NCI-H146 (cell line): ENCODE measurements at regions not wholly inside any gene's neighbourhood (a gene's known extent, or its start where the extent isn't known, plus 50 kb on each side); places are given as distances from the start of the nearest gene placed in this dataset.
A peak's percentile ranks its signal among the peaks of the same experiment; 100 is the strongest.

Experiments
- DNase-seq: peaks from one replicate; lab custom pipeline; 2025; lab: John Stamatoyannopoulos, UW

DNA sequence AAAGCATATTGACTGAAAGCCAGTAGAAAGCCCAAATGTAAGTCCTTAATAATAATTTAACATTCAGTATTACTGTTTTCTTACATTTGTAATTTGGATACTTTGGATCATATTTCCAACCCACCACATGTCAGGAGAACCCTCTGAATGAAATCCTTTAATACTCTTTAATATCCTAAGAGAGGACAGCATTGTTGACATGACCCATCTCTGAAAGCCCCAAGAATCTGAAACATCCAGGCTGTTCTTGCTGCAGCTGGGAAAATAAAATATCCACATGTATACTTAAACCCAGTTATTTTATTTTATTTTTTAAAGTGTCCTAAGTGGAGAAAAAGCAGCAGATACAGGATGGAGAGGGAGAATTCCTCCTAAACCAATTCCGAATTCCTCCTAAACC, 130.8 kb upstream of the RIPOR2 start:
- DNase-seq = no peak

DNA sequence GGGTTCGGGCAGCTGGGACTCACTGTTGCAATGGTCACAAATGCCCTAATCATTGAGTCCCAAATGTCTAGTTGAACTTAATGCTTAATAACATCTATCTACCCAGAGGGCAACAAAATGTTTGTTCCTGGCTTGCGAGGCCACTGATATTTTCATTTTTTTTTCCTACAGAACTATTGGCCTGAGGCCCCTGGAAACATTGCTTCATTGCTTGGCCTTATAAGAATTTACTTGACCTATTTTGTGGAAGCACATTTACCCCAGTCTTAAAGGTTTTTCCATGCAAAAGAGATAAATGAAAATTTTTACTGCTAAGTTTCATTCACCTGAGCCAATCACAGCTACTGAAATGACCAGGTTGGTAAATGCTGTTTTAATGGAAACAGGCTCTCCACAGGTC, 133.1 kb upstream of the RIPOR2 start:
- DNase-seq = no peak

DNA sequence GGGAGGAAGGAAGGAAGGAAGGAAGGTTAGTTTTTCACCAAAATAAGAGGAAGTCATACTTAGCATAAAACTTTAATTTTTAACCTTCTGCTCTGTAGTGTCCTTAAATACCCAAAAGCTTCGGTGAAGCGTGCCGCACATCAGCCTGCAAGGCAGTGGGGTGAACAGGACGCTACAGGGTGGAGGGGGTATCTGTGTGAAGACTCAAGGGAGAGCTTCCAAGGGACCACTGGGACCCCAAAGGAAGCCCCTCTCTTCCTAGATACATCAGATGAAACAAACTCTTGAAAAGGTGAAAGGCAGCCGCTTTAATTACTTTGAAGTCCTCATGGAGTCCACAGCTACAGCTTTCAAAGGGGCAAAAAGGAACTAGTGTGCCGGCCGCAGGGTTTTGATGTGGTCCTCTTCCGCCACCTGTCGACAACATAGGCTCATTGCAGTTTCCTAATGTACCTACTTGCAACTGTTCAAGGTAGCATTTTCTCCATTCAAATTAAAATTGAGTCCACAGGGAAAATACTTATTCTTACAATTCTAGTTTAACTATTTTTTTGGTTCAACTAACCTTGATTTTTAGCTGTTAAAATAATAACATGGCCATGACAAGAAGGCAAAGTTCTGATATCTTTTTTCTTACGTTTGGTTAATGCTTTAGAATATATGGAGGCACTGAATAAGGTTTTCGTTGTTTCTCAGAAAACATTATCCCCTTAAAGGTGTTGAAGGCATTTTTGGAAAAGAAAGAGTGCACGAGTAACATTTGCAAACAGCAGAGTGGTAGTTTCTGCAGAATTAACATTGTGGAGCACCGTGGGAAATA, 135.0 kb upstream of the RIPOR2 start:
- DNase-seq = peak; percentile 79

DNA sequence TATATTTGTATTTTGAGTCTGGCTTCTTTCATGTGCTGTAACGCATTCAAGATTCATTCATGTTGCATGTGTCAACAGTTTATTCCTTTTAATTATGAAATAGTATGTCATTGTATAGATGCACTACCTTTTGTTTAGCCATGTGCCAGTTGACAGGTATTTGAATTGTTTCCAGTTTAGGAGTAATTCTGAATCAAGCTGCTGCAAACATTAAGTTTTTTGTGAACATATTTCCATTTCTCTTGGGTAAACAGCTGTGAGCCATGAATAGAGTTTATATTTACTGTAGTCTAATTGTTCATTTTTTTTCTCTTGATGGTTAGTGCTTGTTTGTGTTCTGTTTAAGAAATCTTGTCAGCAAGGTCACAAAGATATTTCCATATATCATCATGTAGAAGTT, 142.4 kb upstream of the RIPOR2 start:
- no peak for DNase-seq

DNA sequence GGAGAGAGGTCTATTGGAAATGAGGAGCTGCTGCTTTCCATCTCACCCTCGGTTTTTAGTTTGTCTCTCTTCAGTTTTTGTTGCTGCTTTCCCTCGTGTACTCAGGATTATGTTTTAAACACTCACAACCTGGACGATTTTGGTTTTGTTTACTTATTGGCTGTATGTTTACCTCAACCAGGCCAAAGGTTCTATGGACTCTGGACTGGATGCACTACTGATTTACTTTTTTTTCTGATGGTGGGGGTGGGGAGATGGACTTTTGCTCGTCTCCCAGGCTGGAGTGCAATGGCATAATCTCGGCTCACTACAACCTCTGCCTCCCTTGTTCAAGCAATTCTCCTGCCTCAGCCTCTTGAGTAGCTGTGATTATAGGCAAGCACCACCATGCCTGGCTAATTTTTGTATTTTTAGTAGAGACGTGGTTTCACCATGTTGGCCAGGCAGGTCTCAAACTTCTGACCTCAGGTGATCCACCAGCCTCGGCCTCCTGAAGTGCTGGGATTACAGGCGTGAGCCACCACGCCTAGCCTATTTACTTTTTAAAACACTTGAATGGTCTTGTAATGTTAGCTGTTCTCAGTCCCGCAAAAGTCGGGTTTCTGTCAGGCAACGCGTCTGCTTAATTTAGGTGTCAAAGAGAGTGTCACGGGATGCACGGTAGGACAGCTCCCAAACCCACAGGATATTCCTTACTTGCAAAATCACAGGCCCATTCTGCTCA, 148.2 kb upstream of the RIPOR2 start:
- no peak for DNase-seq

DNA sequence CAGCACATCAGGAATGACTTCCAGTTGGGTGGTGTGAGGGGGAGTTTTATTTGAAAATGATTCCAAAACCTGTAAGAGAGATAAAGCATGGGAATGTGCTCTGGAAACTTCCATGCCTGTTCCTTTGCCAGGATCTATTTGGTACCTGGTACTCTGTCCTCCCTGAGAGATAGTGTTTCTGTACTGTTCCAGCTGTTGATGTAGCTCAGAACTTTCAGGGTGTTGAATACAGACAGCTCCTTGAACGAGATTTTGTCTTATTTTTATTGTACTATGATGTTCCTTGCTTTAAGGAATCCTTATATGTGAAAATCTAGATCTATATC, 148.7 kb upstream of the RIPOR2 start:
- no peak for DNase-seq

DNA sequence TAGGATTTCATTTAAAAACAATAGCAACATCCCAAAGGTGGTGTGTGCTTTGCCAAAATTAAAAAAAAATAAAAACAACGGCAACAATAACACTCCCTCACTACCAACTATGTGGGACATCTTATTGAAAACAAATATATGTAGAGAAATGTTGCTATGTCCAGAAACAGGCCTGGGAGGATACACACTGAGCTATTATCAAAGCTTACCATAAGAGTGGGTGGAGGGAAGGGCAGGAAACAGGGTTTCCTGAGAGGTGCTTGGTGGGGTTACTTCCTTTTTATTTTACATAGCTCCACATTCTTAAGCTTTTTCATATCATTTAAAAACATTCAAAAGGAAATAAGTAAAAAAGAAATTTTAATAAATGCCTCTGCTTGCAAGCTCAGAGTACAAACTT, 150.0 kb upstream of the RIPOR2 start:
- DNase-seq = no peak

DNA sequence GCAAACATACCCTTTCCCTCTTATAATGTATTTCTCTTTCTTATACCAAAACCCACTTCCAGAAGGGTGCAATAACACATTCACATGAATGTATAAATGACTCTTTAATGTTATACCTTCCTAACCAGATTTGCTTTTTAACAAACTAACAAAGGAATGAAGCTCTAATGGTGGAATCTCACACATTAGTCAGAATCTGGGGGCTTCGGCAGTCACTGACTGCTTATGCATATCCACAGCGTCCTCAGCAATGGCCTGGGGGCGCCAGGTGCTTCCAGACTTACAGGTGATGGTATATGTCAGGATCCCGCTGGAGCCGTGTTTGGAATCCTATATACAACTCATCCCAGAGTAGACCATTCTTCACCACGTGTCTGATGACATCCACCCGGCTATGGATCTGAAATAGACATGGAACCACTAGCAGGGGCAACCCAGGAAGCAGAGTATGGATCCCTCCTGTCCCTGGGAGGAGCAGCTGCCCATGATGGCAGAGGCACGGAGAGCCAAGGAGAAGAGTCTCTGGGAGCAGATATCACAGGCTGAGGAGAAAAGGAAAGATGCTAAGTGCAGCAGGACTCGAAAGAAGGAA, 150.8 kb upstream of the RIPOR2 start:
- no peak for DNase-seq

DNA sequence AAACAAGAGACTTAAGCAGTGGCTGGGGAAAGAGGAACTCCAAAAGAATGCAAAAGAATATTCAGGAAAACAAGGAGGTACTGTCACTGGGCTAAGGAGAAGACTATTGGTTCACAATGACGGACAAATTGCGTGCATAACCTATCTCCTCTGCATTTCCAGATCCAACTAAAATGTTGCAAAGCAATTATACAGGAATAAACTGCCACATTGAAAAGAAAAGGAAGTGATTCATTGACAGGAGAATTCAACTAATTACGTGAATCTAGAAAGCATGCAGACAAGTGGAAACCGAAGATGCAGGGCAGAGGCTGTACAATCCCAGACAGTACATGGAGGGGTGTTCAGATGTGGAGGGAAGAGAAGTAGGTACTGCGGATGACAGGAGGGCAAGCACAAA, 152.8 kb upstream of the RIPOR2 start:
- DNase-seq = no peak

DNA sequence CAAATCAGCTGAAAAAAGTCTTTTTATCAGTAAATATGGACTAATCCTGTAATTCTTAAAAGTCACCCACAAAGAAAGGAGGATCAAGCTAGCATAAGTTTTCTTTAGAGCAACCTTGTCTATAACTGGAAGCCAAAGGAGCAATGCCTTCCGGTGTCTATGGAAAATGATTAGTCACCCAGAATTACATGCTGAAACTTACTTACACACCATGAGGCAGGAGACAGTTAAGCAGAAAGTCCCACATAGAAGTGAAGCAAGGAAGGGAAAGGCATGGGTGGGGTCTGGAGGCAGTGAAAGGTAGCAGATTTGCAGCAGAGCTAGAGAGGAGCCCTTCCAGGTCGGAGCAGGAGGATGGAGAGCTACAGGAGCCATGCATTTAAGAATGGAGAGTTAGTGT, 153.7 kb upstream of the RIPOR2 start:
- no peak for DNase-seq

DNA sequence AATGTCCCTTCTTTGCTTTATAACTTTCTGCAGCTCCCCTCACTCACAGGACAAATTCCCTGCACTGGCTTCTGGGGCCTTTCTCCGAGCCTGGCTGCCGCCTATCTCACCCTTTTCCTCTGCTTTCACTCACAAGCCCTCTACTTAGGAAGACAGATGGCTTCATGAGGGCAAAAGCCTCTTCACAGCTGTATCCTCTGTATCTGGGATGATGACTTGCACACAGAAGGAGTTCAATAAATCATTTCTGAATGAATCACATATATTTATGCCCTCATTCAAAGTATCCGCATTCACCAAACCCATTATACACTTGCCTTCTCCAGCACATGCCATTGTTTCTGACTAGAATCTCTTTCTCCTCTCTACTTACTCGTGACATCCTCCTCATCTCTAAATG, 159.0 kb upstream of the RIPOR2 start:
- no peak for DNase-seq

DNA sequence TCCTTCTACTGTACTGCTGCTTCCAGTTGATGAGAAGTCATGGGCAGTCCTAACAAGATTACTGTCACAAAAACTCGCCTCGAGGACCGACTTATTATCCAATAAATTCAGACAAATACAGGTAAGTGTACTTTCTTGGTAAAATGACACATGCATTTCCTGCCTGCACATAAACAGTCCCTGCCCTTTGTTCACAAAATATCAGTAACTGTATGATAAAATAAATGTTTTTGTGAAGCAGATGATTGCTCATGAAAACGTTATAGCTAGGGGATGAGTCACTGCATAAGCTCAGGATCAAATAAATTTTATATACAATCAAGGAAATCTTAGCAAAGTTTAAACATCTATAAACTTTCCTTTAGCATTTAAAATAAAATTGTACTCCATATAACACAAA, 164.5 kb upstream of the RIPOR2 start:
- DNase-seq = no peak

DNA sequence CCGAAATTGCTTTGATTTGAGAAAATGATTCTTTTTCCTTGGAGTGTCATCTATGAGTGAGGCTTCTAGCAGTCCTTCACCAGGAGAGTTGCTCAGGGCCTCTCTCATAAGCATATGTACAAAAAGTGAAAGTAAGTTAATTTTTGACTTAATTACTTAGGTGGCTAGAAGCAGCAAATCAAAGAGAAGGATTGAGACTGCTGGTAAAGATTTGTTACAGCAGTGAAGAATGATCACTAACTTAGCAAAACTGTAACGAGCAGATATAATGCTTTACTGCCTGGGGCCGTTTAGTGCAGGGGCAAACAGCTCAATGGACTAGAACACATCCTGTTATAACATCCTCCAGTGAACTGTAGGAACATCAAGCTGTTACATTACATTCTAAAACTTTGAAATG, 167.8 kb upstream of the RIPOR2 start:
- DNase-seq = no peak

DNA sequence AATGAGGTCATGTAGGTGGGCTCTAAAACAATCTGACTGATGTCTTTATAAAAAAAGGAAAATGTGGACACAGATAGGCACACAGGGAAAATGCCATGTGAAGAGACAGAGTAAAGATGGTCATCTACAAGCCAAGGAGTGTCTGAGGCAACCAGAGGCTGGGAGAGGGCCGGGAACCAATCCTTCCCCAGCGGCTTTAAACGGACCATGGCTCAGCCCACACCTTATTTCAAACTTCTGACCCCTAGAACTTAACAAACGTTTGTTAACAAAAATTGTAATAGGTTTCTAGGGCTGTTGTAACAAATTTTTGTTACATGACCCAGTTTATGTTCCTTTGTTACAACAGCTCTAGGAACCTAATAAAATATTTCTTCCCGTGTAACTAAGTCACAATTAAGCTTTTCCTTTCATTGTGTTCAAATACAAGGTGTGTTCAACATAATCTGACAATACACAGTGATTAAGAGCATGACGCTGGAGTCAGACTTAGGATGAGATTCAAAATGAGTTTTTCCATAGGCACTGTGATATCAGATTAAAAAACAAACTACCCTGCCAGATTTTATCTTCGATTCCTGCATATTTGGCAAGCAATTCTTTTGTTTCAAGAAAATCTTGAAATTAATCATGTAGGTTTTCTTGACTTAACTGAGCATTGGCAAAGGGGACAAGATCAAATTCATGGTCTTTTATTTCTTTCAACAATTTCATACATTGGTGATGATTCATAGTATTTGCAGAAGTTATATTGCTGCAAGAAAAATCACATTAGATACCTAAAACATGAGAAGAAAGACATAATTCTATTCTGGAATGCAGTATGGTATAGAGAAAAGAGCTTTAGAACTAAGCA, 169.5 kb upstream of the RIPOR2 start:
- no peak for DNase-seq

DNA sequence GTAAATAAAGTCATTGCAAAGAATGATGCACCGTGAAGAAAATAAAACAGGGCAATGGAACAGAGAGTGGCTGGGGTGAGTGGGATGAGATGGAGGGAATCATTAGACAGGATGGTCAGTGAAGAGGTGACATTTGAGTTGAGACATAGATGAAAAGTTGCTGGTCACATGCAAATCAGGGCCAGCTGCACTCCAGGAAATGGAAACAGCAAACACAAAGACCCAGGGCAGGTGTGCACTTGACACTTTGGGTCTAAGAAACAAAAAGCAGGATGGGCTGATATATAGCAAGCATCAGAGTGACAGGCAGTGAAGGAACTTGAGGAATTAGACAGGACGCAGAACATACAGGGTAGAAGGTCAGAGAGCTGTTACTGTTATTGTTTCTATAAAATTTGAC, 171.5 kb upstream of the RIPOR2 start:
- peak; percentile 63 for DNase-seq

DNA sequence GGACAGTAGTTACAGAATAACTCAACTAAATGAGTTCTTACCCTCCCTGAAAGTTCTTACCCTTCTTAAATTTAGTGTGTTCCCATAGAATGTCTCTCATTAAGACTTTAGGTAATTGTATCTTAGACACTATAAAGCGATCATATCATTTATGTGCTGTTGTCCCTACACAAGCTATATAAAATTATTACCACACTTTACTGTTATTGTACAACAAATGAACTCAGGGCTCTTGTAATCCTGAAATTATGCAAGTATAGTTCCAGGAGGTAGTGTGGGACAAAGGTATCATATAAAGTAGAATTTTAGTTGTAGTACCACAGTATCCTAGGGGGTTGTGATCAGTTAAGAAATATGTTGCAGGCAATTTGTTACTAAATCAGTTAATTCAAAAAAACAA, 167.4 kb upstream of the CARMIL1 start:
- DNase-seq = no peak

DNA sequence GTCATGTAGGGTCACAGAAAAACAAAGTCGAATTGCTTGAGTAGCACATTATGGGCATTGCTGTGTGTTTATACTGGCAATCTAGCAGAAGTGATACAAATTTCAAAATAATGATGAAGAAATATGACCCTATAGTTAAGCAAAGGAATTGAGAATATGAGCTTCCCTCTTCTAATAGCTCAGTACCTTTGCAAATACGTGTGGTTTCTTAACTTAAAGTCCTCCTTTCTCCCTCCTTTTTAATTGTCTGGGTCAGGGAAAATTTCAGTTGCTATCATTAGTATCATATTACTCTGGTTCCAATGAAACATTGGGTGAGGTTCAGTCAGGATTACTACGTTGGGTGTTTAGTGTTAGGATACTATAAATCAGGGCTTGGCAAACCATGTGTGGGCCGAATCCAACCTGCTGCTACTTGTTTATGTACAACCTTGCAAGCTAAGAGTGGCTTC, 166.8 kb upstream of the CARMIL1 start:
- no peak for DNase-seq

DNA sequence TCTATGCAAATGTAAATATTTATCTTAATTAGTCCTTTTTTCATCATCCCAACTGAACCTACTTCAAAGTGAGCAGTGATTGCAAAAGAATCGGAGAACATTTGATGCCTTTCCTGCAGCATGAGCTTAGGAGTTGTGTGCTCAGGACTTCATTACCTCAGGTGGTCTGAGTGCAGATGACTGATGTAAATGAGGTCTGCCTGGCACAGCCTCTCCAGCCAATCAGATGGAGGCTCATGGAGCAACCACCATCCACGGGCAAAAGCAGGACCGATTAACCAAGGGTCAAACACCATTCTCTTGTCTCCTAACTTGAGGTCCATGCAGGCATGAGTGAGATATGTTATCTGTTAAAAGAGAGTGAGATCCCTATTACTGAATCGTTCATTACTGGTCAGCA, 165.7 kb upstream of the CARMIL1 start:
- DNase-seq = no peak

DNA sequence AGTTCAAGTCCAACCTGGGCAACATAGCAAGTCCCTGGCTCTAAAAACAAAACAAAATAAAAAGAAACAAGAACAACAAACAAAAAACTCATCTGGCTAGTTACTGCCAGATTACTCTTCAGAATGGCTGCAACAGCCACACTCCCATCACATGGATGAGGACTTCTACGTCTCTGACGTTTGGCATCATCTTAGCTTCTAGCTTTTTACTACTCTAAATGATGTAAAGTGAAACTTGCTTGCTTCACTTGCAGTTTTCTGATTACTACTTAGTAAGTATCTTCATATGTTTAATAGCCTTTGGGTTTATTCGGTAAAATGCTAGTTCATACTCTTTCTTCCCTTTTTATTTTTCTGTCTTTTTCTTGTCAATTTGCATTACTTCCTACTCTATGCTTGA, 161.1 kb upstream of the CARMIL1 start:
- DNase-seq = no peak

DNA sequence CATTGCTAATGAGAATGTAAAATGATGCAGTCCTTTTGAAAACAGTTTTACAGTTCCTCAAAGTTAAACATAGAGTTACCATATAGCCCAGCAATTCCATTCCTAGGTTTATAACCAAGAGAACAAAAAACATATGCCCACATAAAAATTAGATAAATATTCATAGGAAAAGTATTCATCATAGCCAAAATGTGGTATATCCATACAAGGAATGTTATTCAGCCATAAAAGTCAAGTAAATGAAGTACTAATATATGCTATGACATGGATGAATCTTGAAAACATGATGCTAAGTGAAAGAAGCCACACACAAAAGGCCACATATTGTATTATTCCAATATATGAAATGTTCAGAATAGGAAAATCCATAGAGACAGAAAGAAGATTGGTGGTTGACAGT, 158.0 kb upstream of the CARMIL1 start:
- DNase-seq = no peak

DNA sequence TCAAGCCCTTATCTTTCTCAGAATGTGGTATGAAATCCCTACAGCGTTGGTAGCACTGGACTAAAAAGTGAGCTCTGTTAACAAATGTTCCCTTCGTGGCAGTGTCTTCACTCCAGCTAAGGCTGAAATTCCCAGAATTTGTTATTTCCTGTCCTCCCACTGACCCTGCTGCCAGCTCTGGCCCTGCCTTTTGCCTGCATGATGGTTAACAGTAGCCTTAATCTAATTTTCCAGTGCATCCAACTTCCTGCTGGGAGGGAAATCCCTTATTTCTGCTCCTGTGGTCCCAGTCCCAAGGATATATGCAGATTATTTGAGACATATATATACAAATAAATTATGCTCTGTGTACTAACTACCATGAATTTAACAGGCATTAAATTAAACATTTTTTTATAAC, 157.2 kb upstream of the CARMIL1 start:
- DNase-seq = peak; percentile 65

DNA sequence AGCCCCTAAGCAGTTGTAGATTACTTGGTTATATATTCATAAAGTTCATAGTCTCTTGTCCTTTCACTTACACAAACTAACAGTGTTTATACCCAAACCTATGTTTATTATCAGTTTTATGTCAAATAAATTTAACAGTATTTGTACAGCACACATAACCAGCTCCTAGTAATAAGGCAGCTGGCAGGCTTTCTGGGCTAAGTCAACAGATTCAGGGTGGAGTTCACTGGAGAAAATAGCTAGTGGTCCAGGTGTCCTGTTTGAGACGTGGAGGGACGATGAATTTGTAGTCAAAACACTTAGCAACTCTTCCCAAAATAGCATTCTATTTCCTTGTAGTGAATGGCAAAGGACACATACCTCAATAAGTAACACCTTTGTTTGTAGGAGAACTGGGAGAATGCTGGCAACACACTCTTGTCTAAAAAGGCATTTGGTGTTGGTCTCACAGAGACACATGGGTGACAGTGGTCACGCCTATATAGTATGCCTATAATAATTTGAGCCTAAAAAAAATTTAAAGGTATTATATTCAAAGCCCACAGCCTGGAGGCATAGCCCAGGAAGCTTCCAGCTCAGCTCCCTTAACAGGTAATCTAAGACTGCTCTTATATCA, 156.4 kb upstream of the CARMIL1 start:
- DNase-seq = peak; percentile 85
